PC-9 (cell line): ENCODE measurements at regions not wholly inside any gene's neighbourhood (a gene's known extent, or its start where the extent isn't known, plus 50 kb on each side); places are given as distances from the start of the nearest gene placed in this dataset.

Experiments
- BruUV-seq: library from RNA; stranded (reverse); fragments of 400-500 nt; replicated peaks from 2 replicates; lab custom pipeline; 2021; lab: Mats Ljungman, UMichigan
- CTCF ChIA-PET: fragments of 300-600 bp; sonication (Branson Sonifier 250); formaldehyde crosslinking; loops from one replicate; lab custom pipeline; 2022; ENCODE audit warnings: antibody characterized with exemption; lab: Charles Lee
- POLR2A ChIA-PET: fragments of 300-600 bp; sonication (Branson Sonifier 250); formaldehyde crosslinking; loops from one replicate; lab custom pipeline; 2022; ENCODE audit warnings: antibody characterized with exemption; ENCODE audit not compliant: unreplicated experiment; lab: Charles Lee
- DNase-seq, 2 experiments: peaks; one replicate each; pipeline versions ENCODE4 v3.0.0 to v3.0.0-alpha.2; 2015 to 2022; ENCODE audit warnings: mixed read lengths in 1 of 2
- H2AFZ ChIP-seq: fragments of 200-600 bp; sonication (generic); 2 replicates; pipeline ENCODE4 v1.8.1; 2017; ENCODE audit warnings: antibody characterized with exemption
- H3F3A ChIP-seq: fragments of 200-600 bp; sonication (generic); 2 replicates; pipeline ENCODE4 v1.8.1; 2017; ENCODE audit warnings: antibody characterized with exemption, mild to moderate bottlenecking, low read depth; ENCODE audit not compliant: insufficient read depth
- H3K27ac ChIP-seq: fragments of 200-600 bp; sonication (generic); 2 replicates; pipeline ENCODE4 v1.6.1; 2016; ENCODE audit warnings: mixed run types
- H3K27me3 ChIP-seq: fragments of 200-600 bp; sonication (generic); 2 replicates; pipeline ENCODE4 v1.6.1; 2016; ENCODE audit warnings: low read depth, mixed run types; ENCODE audit not compliant: insufficient read depth
- H3K36me3 ChIP-seq: fragments of 200-600 bp; sonication (generic); 2 replicates; pipeline ENCODE4 v1.6.1; 2016; ENCODE audit warnings: low read depth, mixed run types
- H3K4me1 ChIP-seq: fragments of 200-600 bp; sonication (generic); replicated peaks from 2 replicates; pipeline ENCODE4 v1.6.1; 2016; ENCODE audit warnings: mixed run types; ENCODE audit not compliant: insufficient read depth
- H3K4me2 ChIP-seq: fragments of 200-600 bp; sonication (generic); 2 replicates; pipeline ENCODE4 v1.6.1; 2017; ENCODE audit warnings: mixed run types
- H3K4me3 ChIP-seq: fragments of 200-600 bp; sonication (generic); 2 replicates; pipeline ENCODE4 v1.6.1; 2016; ENCODE audit warnings: mixed run types
- H3K79me2 ChIP-seq: fragments of 200-600 bp; sonication (generic); 2 replicates; pipeline ENCODE4 v1.6.1; 2017; ENCODE audit warnings: low read depth, mixed run types
- H3K9me2 ChIP-seq: fragments of 200-600 bp; sonication (generic); 2 replicates; pipeline ENCODE4 v1.8.1; 2017; ENCODE audit warnings: mild to moderate bottlenecking; ENCODE audit not compliant: insufficient read depth
- H3K9me3 ChIP-seq: fragments of 200-600 bp; sonication (generic); 2 replicates; pipeline ENCODE4 v1.8.1; 2016; ENCODE audit warnings: low read depth; ENCODE audit not compliant: insufficient read depth
- H4K20me1 ChIP-seq: fragments of 200-600 bp; sonication (generic); 2 replicates; pipeline ENCODE4 v1.8.1; 2017; ENCODE audit not compliant: insufficient read depth
- EZH2 ChIP-seq: fragments of 200-600 bp; sonication (generic); IDR thresholded peaks from 2 replicates; pipeline ENCODE4 v1.8.0; 2017; ENCODE audit warnings: antibody characterized with exemption, low read depth
- intact Hi-C: fragments of 100-400 bp; cut with micrococcal nuclease; formaldehyde crosslinking; loops from one replicate; pipeline ENCODE4 v1.10.0; 2022; ENCODE audit not compliant: unreplicated experiment
- TF ChIP-seq, protein P1 (sequence below): fragments of 200-600 bp; sonication (generic); conservative IDR thresholded peaks from 2 replicates; pipeline ENCODE4 v1.6.1; 2017; ENCODE audit warnings: mixed run types, antibody characterized with exemption, mild to moderate bottlenecking, moderate library complexity

DNA sequence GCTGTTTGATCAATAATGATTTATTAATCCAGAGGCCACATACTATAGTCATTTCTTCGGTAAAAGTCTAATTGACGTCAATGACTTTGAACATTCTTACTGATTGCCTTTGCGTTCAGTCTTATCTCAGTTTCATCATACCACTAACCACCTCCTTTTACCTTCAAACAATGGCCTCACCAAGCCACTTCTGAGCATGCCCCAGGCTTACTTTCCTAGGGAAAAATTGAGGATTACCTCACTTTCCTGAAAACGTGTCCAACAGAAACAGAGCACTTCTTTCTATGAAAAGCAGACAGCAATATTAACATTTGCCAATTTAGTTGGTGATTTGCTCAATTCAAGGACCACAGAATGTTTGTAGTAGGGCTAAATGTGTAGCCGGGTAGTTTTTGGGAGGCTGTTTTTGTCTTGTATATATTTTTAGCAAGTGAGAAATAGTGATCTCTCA lies 157.6 kb downstream of the KLF5 start:
- no peak for DNase-seq

DNA sequence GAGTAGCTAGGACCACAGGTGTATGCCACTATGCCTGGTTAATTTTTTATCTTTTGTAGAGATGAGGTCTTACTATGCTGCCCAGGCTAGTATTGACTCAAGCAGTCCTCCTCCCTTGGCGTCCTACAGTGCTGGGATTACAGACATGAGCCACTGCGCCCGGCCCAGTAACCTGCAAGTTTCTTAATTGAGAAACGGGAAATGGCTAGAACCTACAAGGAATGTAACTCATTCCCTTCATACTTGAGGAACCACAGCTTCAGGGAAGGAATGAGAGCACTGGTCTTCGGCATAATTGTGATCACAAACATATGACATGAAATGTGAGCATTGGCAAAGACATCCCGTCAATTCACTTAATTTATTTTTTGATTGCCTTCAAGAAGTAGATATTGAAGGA lies 157.0 kb downstream of the KLF5 start:
- intact Hi-C loops: loop anchor here (1.0 kb wide), 1 partner anchor 78 kb away; no protein-coding TSS in a partner anchor
- no peaks in the 10 kb centered on the region for H3K9me3 ChIP-seq
- no peaks in the 10 kb centered on the region for H3K79me2 ChIP-seq
- ChIA-PET POLR2A (interaction anchor here (0.6 kb wide), 1 partner anchor 147 kb away, joined by 13 read pairs; no protein-coding TSS in a partner anchor), CTCF (no interaction called here)
- no TSS peak for BruUV-seq
- H3K27me3 ChIP-seq: no peaks in the 10 kb centered on the region
- no peaks in the 10 kb centered on the region for H3K36me3 ChIP-seq
- no peak overlapping the region for H3K27ac ChIP-seq
- H3K4me3 ChIP-seq: no peak overlapping the region
- H3K9me2 ChIP-seq: no peaks in the 10 kb centered on the region
- H3F3A ChIP-seq: peaks cover 8% of the 10 kb centered on the region; the same call in 1 of the 2 replicates
- no peak for TF ChIP-seq EZH2
- TF ChIP-seq, protein P1, sequence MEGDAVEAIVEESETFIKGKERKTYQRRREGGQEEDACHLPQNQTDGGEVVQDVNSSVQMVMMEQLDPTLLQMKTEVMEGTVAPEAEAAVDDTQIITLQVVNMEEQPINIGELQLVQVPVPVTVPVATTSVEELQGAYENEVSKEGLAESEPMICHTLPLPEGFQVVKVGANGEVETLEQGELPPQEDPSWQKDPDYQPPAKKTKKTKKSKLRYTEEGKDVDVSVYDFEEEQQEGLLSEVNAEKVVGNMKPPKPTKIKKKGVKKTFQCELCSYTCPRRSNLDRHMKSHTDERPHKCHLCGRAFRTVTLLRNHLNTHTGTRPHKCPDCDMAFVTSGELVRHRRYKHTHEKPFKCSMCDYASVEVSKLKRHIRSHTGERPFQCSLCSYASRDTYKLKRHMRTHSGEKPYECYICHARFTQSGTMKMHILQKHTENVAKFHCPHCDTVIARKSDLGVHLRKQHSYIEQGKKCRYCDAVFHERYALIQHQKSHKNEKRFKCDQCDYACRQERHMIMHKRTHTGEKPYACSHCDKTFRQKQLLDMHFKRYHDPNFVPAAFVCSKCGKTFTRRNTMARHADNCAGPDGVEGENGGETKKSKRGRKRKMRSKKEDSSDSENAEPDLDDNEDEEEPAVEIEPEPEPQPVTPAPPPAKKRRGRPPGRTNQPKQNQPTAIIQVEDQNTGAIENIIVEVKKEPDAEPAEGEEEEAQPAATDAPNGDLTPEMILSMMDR: no peak
- no peaks in the 10 kb centered on the region for H4K20me1 ChIP-seq
- no peak overlapping the region for H2AFZ ChIP-seq
- H3K4me2 ChIP-seq: no peak overlapping the region
- H3K4me1 ChIP-seq: peaks cover 15% of the 10 kb centered on the region
- peak in 1 of 2 experiments; percentile 36 for DNase-seq

More for the DNA sequence above, 157.6 kb downstream of the KLF5 start:
- Histone ChIP-seq H4K20me1 (no peaks in the 10 kb centered on the region), H3K27me3 (no peaks in the 10 kb centered on the region), H3K27ac (no peak overlapping the region), H2AFZ (peak overlapping the region; percentile 31; the same call in 1 of the 2 replicates), H3K4me1 (peaks cover 9% of the 10 kb centered on the region), H3K9me2 (no peaks in the 10 kb centered on the region), H3K36me3 (no peaks in the 10 kb centered on the region), H3K79me2 (no peaks in the 10 kb centered on the region), H3F3A (peaks cover 2% of the 10 kb centered on the region; the same call in 1 of the 2 replicates), H3K4me2 (no peak overlapping the region), H3K9me3 (no peaks in the 10 kb centered on the region), H3K4me3 (no peak overlapping the region)
- TF ChIP-seq, protein P1: no peak
- no peak for TF ChIP-seq EZH2
- intact Hi-C loops: loop anchor here (1.0 kb wide), 1 partner anchor 78 kb away; no protein-coding TSS in a partner anchor
- no TSS peak for BruUV-seq
- ChIA-PET POLR2A (interaction anchor here (0.6 kb wide), 1 partner anchor 148 kb away, joined by 13 read pairs; no protein-coding TSS in a partner anchor), CTCF (no interaction called here)

DNA sequence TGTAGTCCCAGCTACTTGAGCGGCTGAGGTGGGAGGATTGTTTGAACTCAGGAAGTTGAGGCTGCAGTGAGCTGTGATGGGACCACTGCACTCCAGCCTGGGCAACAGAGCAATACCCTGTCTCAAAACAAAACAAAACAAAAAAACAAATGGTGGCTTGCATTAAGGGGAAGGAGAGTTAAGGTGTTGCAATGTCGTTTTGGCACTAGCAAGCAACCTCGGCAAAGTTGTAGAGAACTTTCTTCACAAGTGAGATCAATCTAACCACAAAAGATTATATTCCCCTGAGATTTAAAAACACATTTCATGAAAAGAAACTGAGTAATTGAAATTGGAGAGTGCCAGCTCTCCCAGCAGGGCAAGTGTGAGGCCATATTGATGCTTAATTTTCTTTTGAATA lies 153.7 kb downstream of the KLF5 start:
- H3K4me2 ChIP-seq: no peak overlapping the region
- intact Hi-C loops: no loop called here
- BruUV-seq: no TSS peak
- ChIA-PET POLR2A (no interaction called here), CTCF (no interaction called here)
- H3K27me3 ChIP-seq: no peaks in the 10 kb centered on the region
- H3K36me3 ChIP-seq: no peaks in the 10 kb centered on the region
- DNase-seq: no peak
- no peak overlapping the region for H3K27ac ChIP-seq
- H3K4me1 ChIP-seq: peaks cover 32% of the 10 kb centered on the region
- H3K79me2 ChIP-seq: no peaks in the 10 kb centered on the region
- no peaks in the 10 kb centered on the region for H3K9me3 ChIP-seq
- H3K4me3 ChIP-seq: no peak overlapping the region
- H2AFZ ChIP-seq: no peak overlapping the region
- H4K20me1 ChIP-seq: no peaks in the 10 kb centered on the region
- peaks cover 23% of the 10 kb centered on the region for H3F3A ChIP-seq
- H3K9me2 ChIP-seq: no peaks in the 10 kb centered on the region
- TF ChIP-seq, protein P1: no peak
